ENCODE measurements at regions not wholly inside any gene's neighbourhood (a gene's known extent, or its start where the extent isn't known, plus 50 kb on each side); places are given as distances from the start of the nearest gene placed in this dataset.
A peak's percentile ranks its signal among the peaks of the same experiment; 100 is the strongest.
"Not testable (repeated sequence)": the region's sequence is repeated elsewhere in the genome, so short reads cannot be mapped to it uniquely, and the experiment has no call there.

DNA sequence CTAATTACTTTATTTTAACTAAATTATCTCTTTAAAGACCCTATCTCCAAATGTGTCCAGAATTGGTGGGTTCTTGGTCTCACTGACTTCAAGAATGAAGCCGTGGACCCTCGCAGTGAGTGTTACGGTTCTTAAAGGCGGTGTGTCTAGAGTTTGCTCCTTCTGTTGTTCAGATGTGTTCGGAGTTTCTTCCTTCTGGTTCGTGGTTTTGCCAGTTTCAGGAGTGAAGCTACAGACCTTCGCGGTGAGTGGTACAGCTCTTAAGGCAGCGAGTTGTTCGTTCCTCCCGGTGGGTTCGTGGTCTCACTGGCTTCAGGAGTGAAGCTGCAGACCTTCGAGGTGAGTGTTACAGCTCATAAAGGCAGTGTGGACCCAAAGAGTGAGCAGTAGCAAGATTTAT lies 77.5 kb upstream of the RGS1 start:
- H4K5ac ChIP-seq (ENCODE audit: insufficient read length, low read depth, low read length); H3K9me3 ChIP-seq (ENCODE audit: insufficient read depth in 2 of 2, low read depth in 1 of 2, low read length in 1 of 2); H2BK120ac ChIP-seq (replicated peaks; ENCODE audit: low read depth, low read length); H3K4me2 ChIP-seq (ENCODE audit: insufficient read depth in 1 of 2, low read depth in 2 of 2, low read length in 2 of 2); H4K8ac ChIP-seq (ENCODE audit: extremely low read depth, insufficient read depth, low read length); H3K36me3 ChIP-seq (ENCODE audit: control insufficient read depth in 2 of 4, insufficient read depth in 4 of 4, low read length in 3 of 4); POLR2A ChIA-PET (ENCODE audit: partially characterized antibody); H3K18ac ChIP-seq (ENCODE audit: extremely low read depth, low read length); H3K27me3 ChIP-seq (replicated peaks in 1 of 4; ENCODE audit: control insufficient read depth in 3 of 4, extremely low read depth in 1 of 4, insufficient read depth in 3 of 4, low read length in 3 of 4); H4K91ac ChIP-seq (replicated peaks; ENCODE audit: insufficient read length, low read length); H2BK15ac ChIP-seq (ENCODE audit: low read length); H2AK5ac ChIP-seq (ENCODE audit: low read depth, low read length); DNase-seq (ENCODE audit: low read depth in 1 of 2, low spot score in 2 of 2); H3K23me2 ChIP-seq (ENCODE audit: low read depth, low read length); H3K4ac ChIP-seq (replicated peaks; ENCODE audit: insufficient read length, low read depth, low read length); H3K14ac ChIP-seq (ENCODE audit: insufficient read length); H2BK20ac ChIP-seq (ENCODE audit: low read length); H3K23ac ChIP-seq (ENCODE audit: insufficient read length); H3K27ac ChIP-seq (ENCODE audit: low read depth, low read length); H3K79me2 ChIP-seq (ENCODE audit: control insufficient read depth in 1 of 2, insufficient read depth in 2 of 2, low read length in 2 of 2); FAIRE-seq; H3K4me1 ChIP-seq (replicated peaks in 1 of 4; ENCODE audit: control insufficient read depth in 3 of 4, insufficient read depth in 4 of 4, low read length in 3 of 4); H2BK12ac ChIP-seq (ENCODE audit: low read depth, low read length); H3K79me1 ChIP-seq (ENCODE audit: low read depth, low read length); H4K20me1 ChIP-seq (replicated peaks in 1 of 2; ENCODE audit: control insufficient read depth in 1 of 2, insufficient read depth in 2 of 2, low read length in 2 of 2); H3K4me3 ChIP-seq (ENCODE audit: extremely low read depth in 1 of 4, insufficient read depth in 2 of 4, low read depth in 3 of 4, low read length in 4 of 4); H3K56ac ChIP-seq (replicated peaks; ENCODE audit: insufficient read length, low read depth, low read length); H2BK5ac ChIP-seq (ENCODE audit: low read depth, low read length); H3K9ac ChIP-seq (replicated peaks in 1 of 4; ENCODE audit: extremely low read depth in 1 of 4, low read depth in 3 of 4, low read length in 3 of 4): not testable (repeated sequence)
- WGBS, 2 experiments (ENCODE audit: extremely low coverage in 1 of 2, insufficient coverage in 1 of 2, insufficient read length in 1 of 2, insufficient replicate concordance in 2 of 2, low coverage in 1 of 2, low lambda C conversion rate in 2 of 2, missing lambda C conversion rate in 1 of 2), result 93% methylated on average over 13 of the region's 13 CpGs; no CpG with 5 or more reads in 1 of the 2 experiments
- CTCF ChIA-PET (ENCODE audit: partially characterized antibody), result interaction anchor here (1.0 to 1.2 kb wide), 3 partner anchors 9 to 80 kb away, joined by 3 to 5 read pairs (median 4); no protein-coding TSS in a partner anchor
- peak overlapping the region; percentile 62; the same call in 1 of the 2 replicates for H2AFZ ChIP-seq (ENCODE audit: low read length)

DNA sequence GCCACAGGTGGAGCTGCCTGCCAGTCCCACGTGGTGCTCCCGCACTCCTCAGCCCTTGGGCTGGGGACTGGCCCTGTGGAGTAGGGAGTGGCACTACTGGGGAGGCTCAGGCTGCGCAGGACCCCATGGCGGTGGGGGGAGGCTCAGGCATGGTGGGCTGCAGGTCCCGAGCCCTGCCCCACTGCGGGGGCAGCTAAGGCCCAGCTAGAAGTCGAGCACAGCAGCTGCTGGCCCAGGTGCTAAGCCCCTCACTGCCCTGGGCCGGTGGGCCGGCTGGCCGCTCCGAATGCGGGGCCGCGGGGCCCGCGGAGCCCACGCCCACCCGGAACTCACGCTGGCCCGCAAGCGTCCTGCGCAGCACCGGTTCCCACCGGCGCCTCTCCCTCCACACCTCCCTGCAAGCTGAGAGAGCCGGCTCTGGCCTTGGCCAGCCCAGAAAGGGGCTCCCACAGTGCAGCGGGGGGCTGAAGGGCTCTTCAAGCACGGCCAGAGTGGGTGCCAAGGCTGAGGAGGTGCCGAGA lies 76.5 kb upstream of the RGS1 start:
- CTCF ChIA-PET (ENCODE audit: partially characterized antibody), result interaction anchor here (0.8 to 1.2 kb wide), 3 partner anchors 9 to 79 kb away, joined by 3 to 4 read pairs (median 3); no protein-coding TSS in a partner anchor
- H3K18ac ChIP-seq (ENCODE audit: extremely low read depth, low read length); H3K14ac ChIP-seq (ENCODE audit: insufficient read length); H3K27ac ChIP-seq (ENCODE audit: low read depth, low read length); H2AFZ ChIP-seq (ENCODE audit: low read length); FAIRE-seq; H2BK120ac ChIP-seq (replicated peaks; ENCODE audit: low read depth, low read length); H3K23ac ChIP-seq (ENCODE audit: insufficient read length); H3K79me1 ChIP-seq (ENCODE audit: low read depth, low read length); H3K36me3 ChIP-seq (ENCODE audit: control insufficient read depth in 2 of 4, insufficient read depth in 4 of 4, low read length in 3 of 4); H3K9ac ChIP-seq (replicated peaks in 1 of 4; ENCODE audit: extremely low read depth in 1 of 4, low read depth in 3 of 4, low read length in 3 of 4); H3K79me2 ChIP-seq (ENCODE audit: control insufficient read depth in 1 of 2, insufficient read depth in 2 of 2, low read length in 2 of 2); H2BK20ac ChIP-seq (ENCODE audit: low read length); H3K4me2 ChIP-seq (ENCODE audit: insufficient read depth in 1 of 2, low read depth in 2 of 2, low read length in 2 of 2); H3K23me2 ChIP-seq (ENCODE audit: low read depth, low read length); H2AK5ac ChIP-seq (ENCODE audit: low read depth, low read length); H2BK5ac ChIP-seq (ENCODE audit: low read depth, low read length); H4K5ac ChIP-seq (ENCODE audit: insufficient read length, low read depth, low read length); H3K4me1 ChIP-seq (replicated peaks in 1 of 4; ENCODE audit: control insufficient read depth in 3 of 4, insufficient read depth in 4 of 4, low read length in 3 of 4); H2BK12ac ChIP-seq (ENCODE audit: low read depth, low read length); H2BK15ac ChIP-seq (ENCODE audit: low read length); H3K9me3 ChIP-seq (ENCODE audit: insufficient read depth in 2 of 2, low read depth in 1 of 2, low read length in 1 of 2); H3K27me3 ChIP-seq (replicated peaks in 1 of 4; ENCODE audit: control insufficient read depth in 3 of 4, extremely low read depth in 1 of 4, insufficient read depth in 3 of 4, low read length in 3 of 4); POLR2A ChIA-PET (ENCODE audit: partially characterized antibody); H3K4ac ChIP-seq (replicated peaks; ENCODE audit: insufficient read length, low read depth, low read length); H4K91ac ChIP-seq (replicated peaks; ENCODE audit: insufficient read length, low read length); H4K20me1 ChIP-seq (replicated peaks in 1 of 2; ENCODE audit: control insufficient read depth in 1 of 2, insufficient read depth in 2 of 2, low read length in 2 of 2); H3K4me3 ChIP-seq (ENCODE audit: extremely low read depth in 1 of 4, insufficient read depth in 2 of 4, low read depth in 3 of 4, low read length in 4 of 4); DNase-seq (ENCODE audit: low read depth in 1 of 2, low spot score in 2 of 2); H3K56ac ChIP-seq (replicated peaks; ENCODE audit: insufficient read length, low read depth, low read length): not testable (repeated sequence)
- 97% methylated on average over 23 of the region's 29 CpGs; no CpG with 5 or more reads in 1 of the 2 experiments for WGBS, 2 experiments (ENCODE audit: extremely low coverage in 1 of 2, insufficient coverage in 1 of 2, insufficient read length in 1 of 2, insufficient replicate concordance in 2 of 2, low coverage in 1 of 2, low lambda C conversion rate in 2 of 2, missing lambda C conversion rate in 1 of 2)
- peak overlapping the region; percentile 28; the same call in 1 of the 2 replicates for H4K8ac ChIP-seq (ENCODE audit: extremely low read depth, insufficient read depth, low read length)

Measured in H1 (cell line).